PC-9 (cell line): ENCODE measurements at regions not wholly inside any gene's neighbourhood (a gene's known extent, or its start where the extent isn't known, plus 50 kb on each side); places are given as distances from the start of the nearest gene placed in this dataset.

Experiments used
- BruUV-seq: library from RNA; stranded (reverse); fragments of 400-500 nt; replicated peaks from 2 replicates; lab custom pipeline; 2021; lab: Mats Ljungman, UMichigan
- CTCF ChIA-PET: fragments of 300-600 bp; sonication (Branson Sonifier 250); formaldehyde crosslinking; loops from one replicate; lab custom pipeline; 2022; ENCODE audit warnings: antibody characterized with exemption; lab: Charles Lee
- POLR2A ChIA-PET: fragments of 300-600 bp; sonication (Branson Sonifier 250); formaldehyde crosslinking; loops from one replicate; lab custom pipeline; 2022; ENCODE audit warnings: antibody characterized with exemption; ENCODE audit not compliant: unreplicated experiment; lab: Charles Lee
- DNase-seq, 2 experiments: peaks; one replicate each; pipeline versions ENCODE4 v3.0.0 to v3.0.0-alpha.2; 2015 to 2022; ENCODE audit warnings: mixed read lengths in 1 of 2
- H2AFZ ChIP-seq: fragments of 200-600 bp; sonication (generic); 2 replicates; pipeline ENCODE4 v1.8.1; 2017; ENCODE audit warnings: antibody characterized with exemption
- H3F3A ChIP-seq: fragments of 200-600 bp; sonication (generic); 2 replicates; pipeline ENCODE4 v1.8.1; 2017; ENCODE audit warnings: antibody characterized with exemption, mild to moderate bottlenecking, low read depth; ENCODE audit not compliant: insufficient read depth
- H3K27ac ChIP-seq: fragments of 200-600 bp; sonication (generic); 2 replicates; pipeline ENCODE4 v1.6.1; 2016; ENCODE audit warnings: mixed run types
- H3K27me3 ChIP-seq: fragments of 200-600 bp; sonication (generic); 2 replicates; pipeline ENCODE4 v1.6.1; 2016; ENCODE audit warnings: low read depth, mixed run types; ENCODE audit not compliant: insufficient read depth
- H3K36me3 ChIP-seq: fragments of 200-600 bp; sonication (generic); 2 replicates; pipeline ENCODE4 v1.6.1; 2016; ENCODE audit warnings: low read depth, mixed run types
- H3K4me1 ChIP-seq: fragments of 200-600 bp; sonication (generic); replicated peaks from 2 replicates; pipeline ENCODE4 v1.6.1; 2016; ENCODE audit warnings: mixed run types; ENCODE audit not compliant: insufficient read depth
- H3K4me2 ChIP-seq: fragments of 200-600 bp; sonication (generic); 2 replicates; pipeline ENCODE4 v1.6.1; 2017; ENCODE audit warnings: mixed run types
- H3K4me3 ChIP-seq: fragments of 200-600 bp; sonication (generic); 2 replicates; pipeline ENCODE4 v1.6.1; 2016; ENCODE audit warnings: mixed run types
- H3K79me2 ChIP-seq: fragments of 200-600 bp; sonication (generic); 2 replicates; pipeline ENCODE4 v1.6.1; 2017; ENCODE audit warnings: low read depth, mixed run types
- H3K9me2 ChIP-seq: fragments of 200-600 bp; sonication (generic); 2 replicates; pipeline ENCODE4 v1.8.1; 2017; ENCODE audit warnings: mild to moderate bottlenecking; ENCODE audit not compliant: insufficient read depth
- H3K9me3 ChIP-seq: fragments of 200-600 bp; sonication (generic); 2 replicates; pipeline ENCODE4 v1.8.1; 2016; ENCODE audit warnings: low read depth; ENCODE audit not compliant: insufficient read depth
- H4K20me1 ChIP-seq: fragments of 200-600 bp; sonication (generic); 2 replicates; pipeline ENCODE4 v1.8.1; 2017; ENCODE audit not compliant: insufficient read depth
- CTCF ChIP-seq: fragments of 200-600 bp; sonication (generic); conservative IDR thresholded peaks from 2 replicates; pipeline ENCODE4 v1.6.1; 2017; ENCODE audit warnings: mixed run types, antibody characterized with exemption, mild to moderate bottlenecking, moderate library complexity
- EZH2 ChIP-seq: fragments of 200-600 bp; sonication (generic); IDR thresholded peaks from 2 replicates; pipeline ENCODE4 v1.8.0; 2017; ENCODE audit warnings: antibody characterized with exemption, low read depth
- intact Hi-C: fragments of 100-400 bp; cut with micrococcal nuclease; formaldehyde crosslinking; loops from one replicate; pipeline ENCODE4 v1.10.0; 2022; ENCODE audit not compliant: unreplicated experiment

- no peak for DNase-seq
- no peak overlapping the region for H3K4me3 ChIP-seq
- H3K79me2 ChIP-seq: no peaks in the 10 kb centered on the region
- no peaks in the 10 kb centered on the region for H3F3A ChIP-seq
- H3K27me3 ChIP-seq: peaks cover 36% of the 10 kb centered on the region
- no TSS peak for BruUV-seq
- no peaks in the 10 kb centered on the region for H4K20me1 ChIP-seq
- H3K9me2 ChIP-seq: no peaks in the 10 kb centered on the region
- no peaks in the 10 kb centered on the region for H3K36me3 ChIP-seq
- no peak overlapping the region for H3K27ac ChIP-seq
- no peaks in the 10 kb centered on the region for H3K4me1 ChIP-seq
- POLR2A ChIA-PET: no interaction called here
- H3K4me2 ChIP-seq: no peak overlapping the region
- CTCF ChIA-PET: no interaction called here
- no peak overlapping the region for H2AFZ ChIP-seq
- intact Hi-C loops: no loop called here
- no peaks in the 10 kb centered on the region for H3K9me3 ChIP-seq
- TF ChIP-seq EZH2: no peak
- no peak for TF ChIP-seq CTCF
These were observed 142.9 kb downstream of the RAB11FIP2 start for GRCh38 chr10:117903854-117904253.

DNA sequence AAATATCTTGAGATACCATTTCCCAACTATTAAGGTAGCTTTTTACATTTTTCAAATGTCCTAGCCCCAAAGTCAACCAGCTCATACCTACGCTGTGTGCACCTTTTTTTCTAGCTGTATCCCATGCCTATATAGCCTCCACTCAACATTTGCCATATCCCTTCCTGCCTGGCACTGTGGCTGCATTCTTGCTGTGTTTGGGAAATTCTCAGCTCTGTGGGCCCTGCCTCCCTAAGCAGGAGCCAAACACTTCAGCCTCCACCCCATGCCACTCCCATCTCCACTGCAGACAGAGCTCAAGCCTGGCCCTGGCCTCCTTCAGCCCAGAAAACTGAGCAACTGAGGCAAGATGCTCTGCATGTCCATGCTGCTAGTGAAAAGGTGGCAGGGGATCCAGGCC, 141.3 kb downstream of the RAB11FIP2 start:
- Histone ChIP-seq H3K79me2 (no peaks in the 10 kb centered on the region), H2AFZ (no peak overlapping the region), H3K36me3 (no peaks in the 10 kb centered on the region), H3K9me3 (no peaks in the 10 kb centered on the region), H3K4me3 (no peak overlapping the region), H3K4me2 (no peak overlapping the region), H3K4me1 (no peaks in the 10 kb centered on the region), H3K9me2 (no peaks in the 10 kb centered on the region), H4K20me1 (no peaks in the 10 kb centered on the region), H3F3A (no peaks in the 10 kb centered on the region), H3K27ac (no peak overlapping the region), H3K27me3 (peaks cover 50% of the 10 kb centered on the region)
- POLR2A ChIA-PET: no interaction called here
- BruUV-seq: no TSS peak
- DNase-seq: no peak
- TF ChIP-seq EZH2 (no peak), CTCF (no peak)
- intact Hi-C loops: no loop called here
- CTCF ChIA-PET: no interaction called here

DNA sequence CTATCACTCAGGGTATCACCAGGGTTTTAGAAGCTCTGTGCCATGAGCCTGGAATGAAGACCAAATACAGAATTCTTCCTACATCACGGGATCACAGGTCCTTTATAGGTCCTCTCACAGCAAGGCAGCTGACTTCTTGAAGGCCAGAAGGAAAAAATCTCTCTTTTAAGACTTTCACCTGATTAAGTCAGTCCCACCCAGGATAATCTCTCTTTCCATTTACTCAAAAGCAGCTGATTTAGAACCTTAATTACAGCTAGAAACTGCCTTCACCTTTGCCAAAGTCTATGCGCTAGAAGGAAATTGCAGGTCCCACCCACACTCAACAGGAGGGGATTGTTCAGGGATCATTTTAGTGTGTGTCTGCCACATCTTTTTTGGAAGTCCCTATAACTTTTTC, 135.1 kb downstream of the RAB11FIP2 start:
- Histone ChIP-seq H3K9me3 (no peaks in the 10 kb centered on the region), H3K27me3 (peaks cover 32% of the 10 kb centered on the region; the same call in 1 of the 2 replicates), H4K20me1 (no peaks in the 10 kb centered on the region), H3K27ac (no peak overlapping the region), H2AFZ (no peak overlapping the region), H3K4me2 (no peak overlapping the region), H3F3A (no peaks in the 10 kb centered on the region), H3K4me1 (no peaks in the 10 kb centered on the region), H3K79me2 (no peaks in the 10 kb centered on the region), H3K4me3 (no peak overlapping the region), H3K9me2 (no peaks in the 10 kb centered on the region), H3K36me3 (no peaks in the 10 kb centered on the region)
- ChIA-PET CTCF (no interaction called here), POLR2A (no interaction called here)
- no peak for DNase-seq
- intact Hi-C loops: no loop called here
- TF ChIP-seq CTCF (no peak), EZH2 (no peak)
- BruUV-seq: no TSS peak
